GM12874 (cell line): ENCODE measurements at regions not wholly inside any gene's neighbourhood (a gene's known extent, or its start where the extent isn't known, plus 50 kb on each side); places are given as distances from the start of the nearest gene placed in this dataset.

Experiments
- CTCF ChIP-seq: IDR thresholded peaks from 2 replicates; pipeline ENCODE4 v1.5.1; 2011; ENCODE audit warnings: low read depth, mild to moderate bottlenecking, control low read depth, low read length, moderate library complexity; ENCODE audit not compliant: insufficient read depth

- TF ChIP-seq CTCF, result no peak
Measured at GRCh38 chr13:75175575-75175974, 306.4 kb downstream of the TBC1D4 start.

DNA sequence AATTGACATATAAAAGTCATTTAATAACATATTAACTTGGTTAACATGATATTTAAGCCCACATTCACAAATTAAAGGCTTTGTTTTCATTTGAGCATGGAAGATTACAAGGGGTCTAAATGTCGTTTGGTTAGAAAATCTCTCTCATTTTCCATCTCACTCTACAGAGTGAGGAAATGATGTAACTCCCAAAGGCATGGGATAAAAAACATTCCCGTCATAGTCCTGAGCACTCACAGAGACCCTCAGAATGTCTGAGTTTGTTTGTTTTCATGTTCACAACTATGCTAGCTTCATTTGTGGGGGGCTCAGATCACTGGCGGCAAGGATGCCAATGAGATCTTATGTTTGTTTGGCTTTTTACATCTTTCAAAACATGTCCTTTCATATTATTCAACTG, 307.5 kb downstream of the TBC1D4 start:
- TF ChIP-seq CTCF, result no peak

- no peak for TF ChIP-seq CTCF
Measured at GRCh38 chr13:75173457-75174356, 308.3 kb downstream of the TBC1D4 start.

- no peak for TF ChIP-seq CTCF
Measured at GRCh38 chr13:75170311-75170710, 311.7 kb downstream of the TBC1D4 start.

- no peak for TF ChIP-seq CTCF
Measured at GRCh38 chr13:75165543-75166230, 316.3 kb downstream of the TBC1D4 start.

DNA sequence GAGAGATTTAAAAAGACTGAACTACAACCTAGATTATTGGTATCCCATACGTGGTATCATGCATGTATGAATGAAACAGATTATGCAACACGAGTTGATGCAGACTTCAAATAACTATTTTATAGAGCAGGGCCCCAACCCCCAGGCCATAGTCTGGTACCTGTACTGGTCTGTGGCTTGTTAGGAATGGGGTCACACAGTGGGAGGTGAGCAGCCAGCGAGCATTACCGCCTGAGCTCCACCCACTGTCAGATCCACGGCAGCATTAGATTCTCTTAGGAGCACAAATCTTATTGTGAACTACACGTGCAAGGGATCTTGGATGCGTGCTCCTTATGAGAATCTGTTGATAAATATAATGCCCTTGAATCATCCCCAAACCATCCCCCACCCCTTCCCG, 320.2 kb downstream of the TBC1D4 start:
- TF ChIP-seq CTCF, result no peak

GRCh38 chr13:75160984-75161383, 321.0 kb downstream of the TBC1D4 start:
- TF ChIP-seq CTCF, result no peak
